OCI-LY7 (cell line): ENCODE measurements at regions not wholly inside any gene's neighbourhood (a gene's known extent, or its start where the extent isn't known, plus 50 kb on each side); places are given as distances from the start of the nearest gene placed in this dataset.

Source experiments
- BruUV-seq: library from RNA; stranded (reverse); fragments of 400-500 nt; replicated peaks from 2 replicates; lab custom pipeline; 2021; lab: Mats Ljungman, UMichigan
- CTCF ChIA-PET: fragments of 300-600 bp; sonication (Branson Sonifier 250); formaldehyde crosslinking; loops from one replicate; lab custom pipeline; 2022; ENCODE audit warnings: antibody characterized with exemption; ENCODE audit not compliant: unreplicated experiment; lab: Charles Lee
- POLR2A ChIA-PET: fragments of 300-600 bp; sonication (Branson Sonifier 250); formaldehyde crosslinking; loops from one replicate; lab custom pipeline; 2022; ENCODE audit warnings: antibody characterized with exemption; lab: Charles Lee
- DNase-seq: peaks from one replicate; pipeline ENCODE4 v3.0.0-alpha.2; 2015; ENCODE audit warnings: low spot score
- H2AFZ ChIP-seq: fragments of 200-600 bp; sonication (generic), shearing (Covaris generic); 2 replicates; pipeline ENCODE4 v1.6.1; 2014; ENCODE audit warnings: mild to moderate bottlenecking, antibody characterized with exemption, low read length, moderate library complexity
- H3K27ac ChIP-seq: fragments of 200-600 bp; sonication (generic); 2 replicates; pipeline ENCODE4 v1.5.1; 2014; ENCODE audit warnings: mixed run types, low read depth, mild to moderate bottlenecking, moderate library complexity, low read length, inconsistent platforms; ENCODE audit not compliant: poor library complexity, severe bottlenecking
- H3K36me3 ChIP-seq: fragments of 200-600 bp; sonication (generic); 2 replicates; pipeline ENCODE4 v1.6.1; 2014; ENCODE audit warnings: mild to moderate bottlenecking, antibody characterized with exemption, low read length, moderate library complexity, mixed read lengths; ENCODE audit not compliant: insufficient read depth
- H3K4me1 ChIP-seq: fragments of 200-600 bp; sonication (generic); 2 replicates; pipeline ENCODE4 v1.5.1; 2014; ENCODE audit warnings: mild to moderate bottlenecking, low read length; ENCODE audit not compliant: insufficient read depth, poor library complexity, severe bottlenecking
- H3K4me2 ChIP-seq: fragments of 200-600 bp; sonication (generic); 2 replicates; pipeline ENCODE4 v1.6.1; 2014; ENCODE audit warnings: mild to moderate bottlenecking, low read length
- H3K4me3 ChIP-seq: fragments of 200-600 bp; sonication (generic); 2 replicates; pipeline ENCODE4 v1.5.1; 2014; ENCODE audit warnings: mild to moderate bottlenecking, low read depth, low read length; ENCODE audit not compliant: poor library complexity, severe bottlenecking
- H3K79me2 ChIP-seq: fragments of 200-600 bp; sonication (generic); 2 replicates; pipeline ENCODE4 v1.6.1; 2016; ENCODE audit warnings: low read depth, mild to moderate bottlenecking, low read length, moderate library complexity, mixed read lengths; ENCODE audit not compliant: insufficient read depth
- H3K9me2 ChIP-seq: fragments of 200-600 bp; sonication (generic); 2 replicates; pipeline ENCODE4 v1.6.1; 2016; ENCODE audit warnings: mild to moderate bottlenecking, low read length, mixed read lengths; ENCODE audit not compliant: insufficient read depth
- H3K9me3 ChIP-seq: fragments of 200-600 bp; sonication (generic); 2 replicates; pipeline ENCODE4 v1.6.1; 2014; ENCODE audit warnings: mild to moderate bottlenecking, mixed run types, low read length, mixed read lengths
- H4K20me1 ChIP-seq: fragments of 200-600 bp; sonication (generic); 2 replicates; pipeline ENCODE4 v1.6.1; 2014; ENCODE audit warnings: mild to moderate bottlenecking, antibody characterized with exemption, low read length, moderate library complexity, mixed read lengths; ENCODE audit not compliant: insufficient read depth
- CTCF ChIP-seq: fragments of 200-600 bp; sonication (generic); conservative IDR thresholded peaks from 2 replicates; pipeline ENCODE4 v1.5.1; 2014; ENCODE audit warnings: mild to moderate bottlenecking, antibody characterized with exemption, low read length, moderate library complexity, mixed read lengths
- EZH2phosphoT487 ChIP-seq: fragments of 200-600 bp; sonication (generic); IDR thresholded peaks from 2 replicates; pipeline ENCODE4 v1.6.1; 2018; ENCODE audit warnings: low read depth, borderline replicate concordance, mild to moderate bottlenecking, mixed run types, antibody characterized with exemption, low read length, moderate library complexity, mixed read lengths
- intact Hi-C: fragments of 100-400 bp; cut with micrococcal nuclease; formaldehyde crosslinking; loops from one replicate; pipeline ENCODE4 v1.10.0; 2022; ENCODE audit not compliant: unreplicated experiment

- no peak for TF ChIP-seq CTCF
- TF ChIP-seq EZH2phosphoT487, result no peak
- Histone ChIP-seq H4K20me1 (no peaks in the 10 kb centered on the region), H3K36me3 (no peaks in the 10 kb centered on the region), H2AFZ (no peak overlapping the region), H3K79me2 (no peaks in the 10 kb centered on the region), H3K4me1 (no peaks in the 10 kb centered on the region), H3K4me2 (no peak overlapping the region), H3K27ac (no peak overlapping the region), H3K9me3 (no peaks in the 10 kb centered on the region), H3K9me2 (no peaks in the 10 kb centered on the region), H3K4me3 (no peak overlapping the region)
- no peak for DNase-seq
- CTCF ChIA-PET, result no interaction called here
- POLR2A ChIA-PET, result interaction anchor here (0.7 kb wide), 1 partner anchor 39 kb away, joined by 3 read pairs; no protein-coding TSS in a partner anchor
- BruUV-seq, result no TSS peak
- intact Hi-C loops, result no loop called here
These were observed 276.3 kb upstream of the DKK2 start for GRCh38 chr4:107312366-107312765.

GRCh38 chr4:107304699-107305286 lies 268.7 kb upstream of the DKK2 start:
- Histone ChIP-seq H3K4me3 (no peak overlapping the region), H3K36me3 (no peaks in the 10 kb centered on the region), H3K9me3 (no peaks in the 10 kb centered on the region), H2AFZ (no peak overlapping the region), H3K4me1 (no peaks in the 10 kb centered on the region), H3K4me2 (no peak overlapping the region), H3K79me2 (no peaks in the 10 kb centered on the region), H3K27ac (no peak overlapping the region), H4K20me1 (no peaks in the 10 kb centered on the region), H3K9me2 (no peaks in the 10 kb centered on the region)
- DNase-seq, result no peak
- no peak for TF ChIP-seq CTCF
- TF ChIP-seq EZH2phosphoT487, result no peak
- intact Hi-C loops, result no loop called here
- ChIA-PET CTCF (no interaction called here), POLR2A (no interaction called here)
- BruUV-seq, result no TSS peak

- H3K9me2 ChIP-seq, result no peaks in the 10 kb centered on the region
- H3K36me3 ChIP-seq, result no peaks in the 10 kb centered on the region
- H3K9me3 ChIP-seq, result no peaks in the 10 kb centered on the region
- no peak overlapping the region for H3K4me2 ChIP-seq
- no TSS peak for BruUV-seq
- intact Hi-C loops, result no loop called here
- H3K4me3 ChIP-seq, result no peak overlapping the region
- H4K20me1 ChIP-seq, result no peaks in the 10 kb centered on the region
- no peak overlapping the region for H2AFZ ChIP-seq
- H3K27ac ChIP-seq, result no peak overlapping the region
- DNase-seq, result no peak
- TF ChIP-seq CTCF, result no peak
- TF ChIP-seq EZH2phosphoT487, result no peak
- no peaks in the 10 kb centered on the region for H3K79me2 ChIP-seq
- ChIA-PET POLR2A (no interaction called here), CTCF (no interaction called here)
- H3K4me1 ChIP-seq, result no peaks in the 10 kb centered on the region
These were observed 263.5 kb upstream of the DKK2 start for GRCh38 chr4:107299646-107300045.
